K562 (cell line): ENCODE measurements at regions not wholly inside any gene's neighbourhood (a gene's known extent, or its start where the extent isn't known, plus 50 kb on each side); places are given as distances from the start of the nearest gene placed in this dataset.

Experiments
- GTF2F1 ChIP-seq: IDR thresholded peaks from 2 replicates; pipeline ENCODE4 v1.6.1; 2011; ENCODE audit warnings: low read depth, low read length, improper control_type of control experiment
- NONO ChIP-seq, 2 experiments: fragments of 200-400 bp in 1 of 2; fragments of 450-650 bp in 1 of 2; formaldehyde crosslinking in 1 of 2; IDR thresholded peaks; 2 replicates each; pipeline ENCODE4 v1.6.1; 2017; ENCODE audit warnings: low read depth in 2 of 2, mild to moderate bottlenecking in 2 of 2, moderate library complexity in 2 of 2, low read length in 1 of 2
- RFX5 ChIP-seq: IDR thresholded peaks from 2 replicates; pipeline ENCODE4 v1.6.1; 2011; ENCODE audit warnings: low read depth, mild to moderate bottlenecking, improper control_type of control experiment, low read length
- RUNX1 ChIP-seq: sonication (generic); IDR thresholded peaks from 2 replicates; pipeline ENCODE4 v1.6.1; 2016; ENCODE audit warnings: antibody characterized with exemption, low read depth
- TBP ChIP-seq: optimal IDR thresholded peaks from 2 replicates; pipeline ENCODE3; 2011; ENCODE audit warnings: low read depth, low read length, improper control_type of control experiment
- ZBED1 ChIP-seq: IDR thresholded peaks from 2 replicates; pipeline ENCODE4 v1.6.1; 2014
- ZNF224 ChIP-seq: sonication (generic); formaldehyde crosslinking; IDR thresholded peaks from 2 replicates; pipeline ENCODE4 v1.8.0; 2022; ENCODE audit warnings: mild to moderate bottlenecking, missing genetic modification reagents
- ZNF282 ChIP-seq: sonication (generic); formaldehyde crosslinking; IDR thresholded peaks from 2 replicates; pipeline ENCODE4 v1.8.1; 2023; ENCODE audit warnings: missing genetic modification reagents
- ZNF444 ChIP-seq: fragments of 250-450 bp; sonication (Bioruptor Pico); IDR thresholded peaks from 2 replicates; pipeline ENCODE4 v1.4.0; 2020; ENCODE audit warnings: mild to moderate bottlenecking, moderate library complexity
- TF ChIP-seq, protein P1 (sequence below): fragments of 450-650 bp; IDR thresholded peaks from 2 replicates; pipeline ENCODE4 v1.7.0; 2016; ENCODE audit warnings: borderline replicate concordance
- TF ChIP-seq, protein P2 (sequence below): fragments of 150-350 bp; conservative IDR thresholded peaks from 2 replicates; pipeline ENCODE4 v1.6.1; 2014; ENCODE audit warnings: low read length

DNA sequence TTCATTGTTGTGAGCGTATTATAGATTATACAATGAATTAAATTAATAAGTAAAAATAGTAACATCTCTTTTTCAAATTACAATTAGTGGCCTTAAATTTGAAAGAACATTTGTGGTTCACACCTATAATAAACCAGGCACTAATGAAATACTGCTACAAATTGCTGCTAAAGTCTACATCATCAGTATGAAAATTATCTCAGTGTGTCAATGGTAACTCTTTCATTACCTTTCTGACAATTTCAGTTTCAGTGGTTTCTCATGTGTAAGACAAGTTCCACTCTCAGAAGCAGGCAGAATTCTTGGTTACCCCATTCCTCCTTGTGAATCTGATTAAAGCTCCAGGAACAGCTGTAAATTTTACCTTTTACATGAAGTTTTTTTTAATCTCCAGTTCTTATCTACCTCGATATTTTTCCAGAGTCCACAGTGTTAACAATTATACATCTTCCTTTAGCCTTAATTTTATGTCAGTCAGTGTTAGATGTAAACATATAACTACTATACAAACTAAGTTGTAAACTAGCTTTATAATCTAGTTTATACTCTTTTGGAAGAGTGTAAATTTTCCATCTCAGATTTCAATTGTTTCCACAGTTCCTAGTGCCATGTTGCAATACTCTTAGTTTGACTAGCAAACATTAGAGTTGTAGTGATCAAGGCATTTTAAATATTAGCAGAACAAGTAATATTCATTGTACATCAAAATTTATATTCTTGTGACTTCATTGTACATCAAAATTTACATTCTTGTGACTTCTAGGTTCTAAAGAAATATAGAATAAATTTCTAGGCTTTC is 1038.4 kb downstream of the EPHA7 start (continued):
- TF ChIP-seq, protein P1, sequence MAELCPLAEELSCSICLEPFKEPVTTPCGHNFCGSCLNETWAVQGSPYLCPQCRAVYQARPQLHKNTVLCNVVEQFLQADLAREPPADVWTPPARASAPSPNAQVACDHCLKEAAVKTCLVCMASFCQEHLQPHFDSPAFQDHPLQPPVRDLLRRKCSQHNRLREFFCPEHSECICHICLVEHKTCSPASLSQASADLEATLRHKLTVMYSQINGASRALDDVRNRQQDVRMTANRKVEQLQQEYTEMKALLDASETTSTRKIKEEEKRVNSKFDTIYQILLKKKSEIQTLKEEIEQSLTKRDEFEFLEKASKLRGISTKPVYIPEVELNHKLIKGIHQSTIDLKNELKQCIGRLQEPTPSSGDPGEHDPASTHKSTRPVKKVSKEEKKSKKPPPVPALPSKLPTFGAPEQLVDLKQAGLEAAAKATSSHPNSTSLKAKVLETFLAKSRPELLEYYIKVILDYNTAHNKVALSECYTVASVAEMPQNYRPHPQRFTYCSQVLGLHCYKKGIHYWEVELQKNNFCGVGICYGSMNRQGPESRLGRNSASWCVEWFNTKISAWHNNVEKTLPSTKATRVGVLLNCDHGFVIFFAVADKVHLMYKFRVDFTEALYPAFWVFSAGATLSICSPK = no peak
- TF ChIP-seq NONO (IDR thresholded peaks at IDR 0.05; ENCODE audit: low read depth in 2 of 2, low read length in 1 of 2) (no peak), TBP (no peak), ZNF444 (CRISPR knock-in tag) (no peak), GTF2F1 (no peak), RUNX1 (no peak), ZNF282 (CRISPR knock-in tag) (no peak), ZNF224 (no peak), ZBED1 (no peak), RFX5 (no peak)
- TF ChIP-seq, protein P2, sequence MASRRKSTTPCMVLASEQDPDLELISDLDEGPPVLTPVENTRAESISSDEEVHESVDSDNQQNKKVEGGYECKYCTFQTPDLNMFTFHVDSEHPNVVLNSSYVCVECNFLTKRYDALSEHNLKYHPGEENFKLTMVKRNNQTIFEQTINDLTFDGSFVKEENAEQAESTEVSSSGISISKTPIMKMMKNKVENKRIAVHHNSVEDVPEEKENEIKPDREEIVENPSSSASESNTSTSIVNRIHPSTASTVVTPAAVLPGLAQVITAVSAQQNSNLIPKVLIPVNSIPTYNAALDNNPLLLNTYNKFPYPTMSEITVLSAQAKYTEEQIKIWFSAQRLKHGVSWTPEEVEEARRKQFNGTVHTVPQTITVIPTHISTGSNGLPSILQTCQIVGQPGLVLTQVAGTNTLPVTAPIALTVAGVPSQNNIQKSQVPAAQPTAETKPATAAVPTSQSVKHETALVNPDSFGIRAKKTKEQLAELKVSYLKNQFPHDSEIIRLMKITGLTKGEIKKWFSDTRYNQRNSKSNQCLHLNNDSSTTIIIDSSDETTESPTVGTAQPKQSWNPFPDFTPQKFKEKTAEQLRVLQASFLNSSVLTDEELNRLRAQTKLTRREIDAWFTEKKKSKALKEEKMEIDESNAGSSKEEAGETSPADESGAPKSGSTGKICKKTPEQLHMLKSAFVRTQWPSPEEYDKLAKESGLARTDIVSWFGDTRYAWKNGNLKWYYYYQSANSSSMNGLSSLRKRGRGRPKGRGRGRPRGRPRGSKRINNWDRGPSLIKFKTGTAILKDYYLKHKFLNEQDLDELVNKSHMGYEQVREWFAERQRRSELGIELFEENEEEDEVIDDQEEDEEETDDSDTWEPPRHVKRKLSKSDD = no peak
